KMS-11 (cell line): ENCODE measurements at regions not wholly inside any gene's neighbourhood (a gene's known extent, or its start where the extent isn't known, plus 50 kb on each side); places are given as distances from the start of the nearest gene placed in this dataset.
"Not testable (repeated sequence)": the region's sequence is repeated elsewhere in the genome, so short reads cannot be mapped to it uniquely, and the experiment has no call there.

Source experiments
- H2AFZ ChIP-seq: fragments of 200-600 bp; sonication (generic); 2 replicates; pipeline ENCODE4 v1.6.1; 2016; ENCODE audit warnings: antibody characterized with exemption, mixed run types, low read depth
- H3K27ac ChIP-seq: fragments of 200-600 bp; sonication (generic); 2 replicates; pipeline ENCODE4 v1.6.1; 2016; ENCODE audit warnings: mild to moderate bottlenecking, mixed run types
- H3K27me3 ChIP-seq: fragments of 200-600 bp; sonication (generic); 2 replicates; pipeline ENCODE4 v1.6.1; 2017; ENCODE audit warnings: mild to moderate bottlenecking, low read depth, mixed run types, moderate library complexity; ENCODE audit not compliant: insufficient read depth
- H3K36me3 ChIP-seq: fragments of 200-600 bp; sonication (generic); 2 replicates; pipeline ENCODE4 v1.6.1; 2017; ENCODE audit warnings: mild to moderate bottlenecking, mixed run types; ENCODE audit not compliant: insufficient read depth
- H3K4me1 ChIP-seq: fragments of 200-600 bp; sonication (generic); 2 replicates; pipeline ENCODE4 v1.6.1; 2016; ENCODE audit warnings: mild to moderate bottlenecking, low read depth, mixed run types; ENCODE audit not compliant: poor library complexity, severe bottlenecking
- H3K4me2 ChIP-seq: fragments of 200-600 bp; sonication (generic); 2 replicates; pipeline ENCODE4 v1.7.0; 2016; ENCODE audit warnings: mild to moderate bottlenecking, mixed run types
- H3K4me3 ChIP-seq: fragments of 200-600 bp; sonication (generic); IDR thresholded peaks from 2 replicates; pipeline ENCODE4 v1.6.1; 2017; ENCODE audit warnings: low read depth, low read length, mixed read lengths; ENCODE audit not compliant: insufficient read depth
- H3K79me2 ChIP-seq: fragments of 200-600 bp; sonication (generic); 2 replicates; pipeline ENCODE4 v1.6.1; 2016; ENCODE audit warnings: low read depth, mixed run types; ENCODE audit not compliant: insufficient read depth
- H3K9ac ChIP-seq: fragments of 200-600 bp; sonication (generic); 2 replicates; pipeline ENCODE4 v1.6.1; 2016; ENCODE audit warnings: mild to moderate bottlenecking, mixed run types
- H4K20me1 ChIP-seq: fragments of 200-600 bp; sonication (generic); 2 replicates; pipeline ENCODE4 v1.6.1; 2016; ENCODE audit warnings: mild to moderate bottlenecking, mixed run types; ENCODE audit not compliant: insufficient read depth
- CTCF ChIP-seq: fragments of 200-600 bp; sonication (generic); conservative IDR thresholded peaks from 2 replicates; pipeline ENCODE4 v1.6.1; 2017; ENCODE audit warnings: low read depth, mild to moderate bottlenecking, antibody characterized with exemption, low read length, moderate library complexity, mixed read lengths

DNA sequence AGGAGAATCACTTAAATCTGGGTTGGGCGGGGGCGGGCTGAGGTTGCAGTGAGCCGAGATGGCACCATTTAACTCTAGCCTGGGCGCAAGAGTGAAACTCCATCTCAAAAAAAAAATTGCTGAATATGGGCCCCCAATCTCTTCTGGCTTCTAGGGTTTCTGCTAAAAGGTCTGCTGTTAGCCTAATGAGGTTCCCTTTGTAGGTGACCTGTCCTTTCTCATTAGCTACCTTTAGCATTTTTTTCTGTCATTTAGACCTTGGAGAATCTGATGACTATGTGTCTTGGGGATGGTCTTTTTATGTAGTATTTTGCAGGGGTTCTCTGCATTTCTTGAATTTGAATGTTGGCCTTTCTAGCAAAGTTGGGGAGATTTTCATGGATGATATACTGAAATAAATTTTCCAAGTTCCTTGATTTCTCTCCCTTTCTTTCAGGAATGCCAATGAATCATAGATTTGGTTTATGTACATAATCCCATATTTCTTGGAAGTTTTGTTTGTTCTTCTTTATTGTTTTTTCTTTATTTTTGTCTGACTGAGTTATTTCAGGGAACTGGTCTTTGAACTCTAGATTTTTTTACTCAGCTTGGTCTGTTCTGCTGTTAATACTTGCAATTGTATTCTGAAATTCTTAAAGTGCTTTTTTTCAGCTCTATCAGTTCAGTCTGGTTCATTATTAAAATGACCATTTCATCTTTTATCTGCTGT, 181.5 kb downstream of the TTC6 start:
- Histone ChIP-seq H3K4me1 (no peaks in the 10 kb centered on the region), H4K20me1 (no peaks in the 10 kb centered on the region), H3K4me3 (no peak overlapping the region), H2AFZ (no peak overlapping the region), H3K4me2 (no peak overlapping the region), H3K9ac (no peak overlapping the region), H3K36me3 (no peaks in the 10 kb centered on the region), H3K27me3 (no peaks in the 10 kb centered on the region), H3K27ac (no peak overlapping the region), H3K79me2 (no peaks in the 10 kb centered on the region)
- TF ChIP-seq CTCF = no peak

DNA sequence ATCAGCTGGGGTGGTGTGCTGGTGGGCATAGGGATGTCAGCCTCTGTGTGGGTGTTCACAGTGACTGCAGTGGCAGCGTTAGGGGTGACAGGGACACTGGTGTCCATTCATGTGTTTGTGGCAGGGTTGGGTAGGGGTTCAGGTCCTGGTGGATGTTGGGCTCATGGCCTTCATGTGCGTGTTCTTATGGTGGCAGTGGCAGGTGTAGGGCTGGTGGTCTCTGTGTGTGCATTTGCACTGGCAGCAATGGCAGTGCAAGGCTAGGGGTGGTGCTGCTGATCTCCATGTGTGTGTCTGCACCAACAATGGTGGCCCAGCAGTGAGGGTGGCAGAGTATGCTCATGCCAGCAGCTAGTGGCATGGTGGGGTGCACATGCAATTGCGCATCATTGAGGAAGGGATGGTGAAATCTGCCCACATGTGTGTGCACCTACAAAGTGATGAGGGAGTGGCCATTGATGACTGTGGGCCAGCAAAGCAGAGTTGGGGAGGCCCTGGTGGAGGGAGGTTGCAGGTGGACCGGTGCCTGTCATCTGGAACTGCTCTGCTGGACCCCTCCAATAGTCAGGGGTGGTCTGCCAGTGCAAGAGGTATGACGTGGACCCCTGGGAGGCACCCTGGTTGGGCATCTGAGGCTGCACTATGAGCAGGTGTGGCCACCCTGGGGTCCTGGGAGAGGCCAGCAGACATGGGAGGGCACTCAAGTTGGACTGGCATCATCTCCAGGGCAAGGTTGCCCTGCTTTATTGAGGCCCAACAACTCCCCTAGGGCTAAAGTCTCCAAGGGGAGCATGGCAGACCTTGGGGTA, 182.9 kb downstream of the TTC6 start:
- Histone ChIP-seq H3K27me3 (no peaks in the 10 kb centered on the region), H3K4me3 (no peak overlapping the region), H3K4me1 (no peaks in the 10 kb centered on the region), H3K4me2 (no peak overlapping the region), H3K9ac (no peak overlapping the region), H3K27ac (no peak overlapping the region), H3K36me3 (no peaks in the 10 kb centered on the region), H2AFZ (no peak overlapping the region), H3K79me2 (no peaks in the 10 kb centered on the region), H4K20me1 (no peaks in the 10 kb centered on the region)
- TF ChIP-seq CTCF = no peak

DNA sequence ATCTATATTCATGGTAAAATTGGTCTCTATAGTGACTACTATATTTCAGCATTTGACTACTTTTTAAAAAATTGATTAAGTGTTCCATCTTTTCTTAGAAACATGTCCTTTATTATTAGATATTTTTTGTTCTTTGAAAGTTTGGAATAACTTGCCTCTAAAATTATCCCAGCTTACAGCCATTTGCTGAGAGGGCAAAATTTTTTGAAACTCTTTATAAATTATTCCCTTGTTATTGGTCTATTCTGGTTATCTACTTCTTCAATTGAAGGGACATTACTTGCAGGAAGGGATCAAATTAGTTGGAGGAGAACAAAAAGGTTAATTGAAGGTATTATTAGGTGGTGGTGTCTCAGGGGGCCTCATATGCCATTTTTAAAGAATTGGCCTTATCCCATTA, 184.1 kb downstream of the TTC6 start:
- no peak overlapping the region for H3K9ac ChIP-seq
- no peak overlapping the region for H3K4me2 ChIP-seq
- H3K27ac ChIP-seq = no peak overlapping the region
- no peak for TF ChIP-seq CTCF
- H2AFZ ChIP-seq = no peak overlapping the region
- no peaks in the 10 kb centered on the region for H3K4me1 ChIP-seq
- no peaks in the 10 kb centered on the region for H3K79me2 ChIP-seq
- H3K27me3 ChIP-seq = no peaks in the 10 kb centered on the region
- no peaks in the 10 kb centered on the region for H4K20me1 ChIP-seq
- no peaks in the 10 kb centered on the region for H3K36me3 ChIP-seq
- no peak overlapping the region for H3K4me3 ChIP-seq

DNA sequence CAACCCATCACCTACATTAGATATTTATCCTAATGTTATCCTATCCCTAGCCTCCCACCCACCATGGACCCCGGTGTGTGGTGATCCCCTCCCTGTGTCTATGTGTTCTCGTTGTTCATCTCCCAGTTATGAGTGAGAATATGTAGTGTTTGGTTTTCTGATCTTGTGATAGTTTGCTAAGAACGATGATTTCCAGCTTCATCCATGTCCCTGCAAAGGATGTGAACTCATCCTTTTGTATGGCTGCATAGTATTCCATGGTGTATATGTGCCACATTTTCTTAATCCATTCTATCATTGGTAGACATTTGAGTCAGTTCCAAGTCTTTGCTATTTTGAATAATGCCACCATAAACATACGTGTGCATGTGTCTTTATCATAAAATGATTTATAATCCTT, 185.3 kb downstream of the TTC6 start:
- not testable (repeated sequence) for H4K20me1 ChIP-seq, H3K79me2 ChIP-seq, H3K27ac ChIP-seq, H3K4me3 ChIP-seq, H3K36me3 ChIP-seq, H3K4me2 ChIP-seq, H2AFZ ChIP-seq, H3K4me1 ChIP-seq, H3K27me3 ChIP-seq, H3K9ac ChIP-seq

DNA sequence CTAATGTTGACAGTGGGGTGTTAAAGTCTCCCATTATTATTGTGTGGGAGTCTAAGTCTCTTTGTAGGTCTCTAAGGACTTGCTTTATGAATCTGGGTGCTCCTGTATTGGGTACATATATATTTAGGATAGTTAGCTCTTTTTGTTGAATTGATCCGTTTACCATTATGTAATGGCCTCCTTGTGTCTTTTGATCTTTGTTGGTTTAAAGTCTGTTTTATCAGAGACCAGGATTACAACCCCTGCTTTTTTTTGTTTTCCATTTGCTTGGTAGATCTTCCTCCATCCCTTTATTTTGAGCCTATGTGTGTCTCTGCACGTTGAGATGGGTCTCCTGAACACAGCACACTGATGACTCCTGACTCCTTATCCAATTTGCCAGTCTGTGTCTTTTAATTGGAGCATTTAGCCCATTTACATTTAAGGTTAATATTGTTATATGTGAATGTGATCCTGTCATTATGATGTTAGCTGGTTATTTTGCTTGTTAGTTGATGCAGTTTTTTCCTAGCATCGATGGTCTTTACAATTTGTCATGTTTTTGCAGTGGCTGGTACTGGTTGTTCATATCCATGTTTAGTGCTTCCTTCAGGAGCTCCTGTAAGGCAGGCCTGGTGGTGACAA, 188.9 kb downstream of the TTC6 start:
- not testable (repeated sequence) for H3K27ac ChIP-seq, H3K27me3 ChIP-seq, H3K4me3 ChIP-seq, H3K9ac ChIP-seq, H3K36me3 ChIP-seq, H2AFZ ChIP-seq, H3K79me2 ChIP-seq, H3K4me2 ChIP-seq, H4K20me1 ChIP-seq, H3K4me1 ChIP-seq

GRCh38 chr14:37784827-37785223, 189.4 kb downstream of the TTC6 start:
- not testable (repeated sequence) for H3K4me2 ChIP-seq, H3K27ac ChIP-seq, H3K4me1 ChIP-seq, H2AFZ ChIP-seq, H4K20me1 ChIP-seq, H3K36me3 ChIP-seq, H3K79me2 ChIP-seq, H3K4me3 ChIP-seq, H3K9ac ChIP-seq, H3K27me3 ChIP-seq

DNA sequence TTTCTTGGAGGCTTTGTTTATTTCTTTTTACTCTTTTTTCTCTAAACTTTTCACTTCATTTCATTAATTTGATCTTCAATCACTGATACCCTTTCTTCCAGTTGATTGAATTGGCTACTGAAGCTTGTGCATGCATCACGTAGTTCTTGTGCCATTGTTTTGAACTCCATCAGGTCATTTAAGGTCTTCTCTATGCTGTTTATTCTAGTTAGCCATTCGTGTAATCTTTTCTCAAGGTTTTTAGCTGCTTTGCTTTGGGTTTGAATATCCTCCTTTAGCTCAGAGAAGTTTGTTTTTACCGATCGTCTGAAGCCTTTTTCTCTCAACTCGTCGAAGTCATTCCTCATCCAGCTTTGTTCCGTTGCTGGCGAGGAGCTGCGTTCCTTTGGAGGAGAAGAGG, 189.9 kb downstream of the TTC6 start:
- not testable (repeated sequence) for H3K79me2 ChIP-seq, H3K27me3 ChIP-seq, H3K4me2 ChIP-seq, H3K4me3 ChIP-seq, H3K36me3 ChIP-seq, H4K20me1 ChIP-seq, H3K27ac ChIP-seq, H3K9ac ChIP-seq, H2AFZ ChIP-seq, H3K4me1 ChIP-seq
